K562 (cell line): ENCODE measurements at regions not wholly inside any gene's neighbourhood (a gene's known extent, or its start where the extent isn't known, plus 50 kb on each side); places are given as distances from the start of the nearest gene placed in this dataset.

Experiments
- ATAC-seq: fragments of 200-7000 bp; cut with Tn5 transposase; 3 replicates; pipeline ENCODE4 v1.9.1; 2020; ENCODE audit warnings: moderate library complexity
- BruUV-seq: library from RNA; stranded (reverse); fragments of 400-500 nt; replicated peaks from 2 replicates; lab custom pipeline; 2021; lab: Mats Ljungman, UMichigan
- CTCF ChIA-PET: fragments of 300-600 bp; formaldehyde crosslinking; extraction: SDS; loops from one replicate; lab custom pipeline; 2021; ENCODE audit warnings: low intra/inter-chr PET ratio; lab: Yijun Ruan, JAX
- POLR2A ChIA-PET: fragments of 300-600, 350-650 bp; sonication (Branson Sonifier 250); formaldehyde crosslinking; extraction: SDS; loops from one replicate; lab custom pipeline; 2021; ENCODE audit warnings: antibody characterized with exemption, inconsistent platforms; lab: Yijun Ruan, JAX
- DNase-seq, 4 experiments: peaks; one replicate each; pipeline versions ENCODE4 v3.0.0 to v3.0.0-alpha.2; 2011 to 2018; ENCODE audit warnings: low spot score in 3 of 4, mixed read lengths in 3 of 4; ENCODE audit errors: extremely low read depth in 1 of 4
- FAIRE-seq: peaks from 2 replicates; lab custom pipeline; 2011; peaks lifted over from hg19 to GRCh38; lab: Jason Lieb, UNC
- H2AFZ ChIP-seq: 2 replicates; pipeline ENCODE4 v1.6.0; 2011; ENCODE audit warnings: low read depth, low read length, control low read depth, inconsistent platforms
- H3K27ac ChIP-seq: fragments of 200-600 bp; 3 replicates; pipeline ENCODE4 v1.8.0; 2011; ENCODE audit warnings: low read depth, mild to moderate bottlenecking, control low read depth, inconsistent platforms, low read length, moderate library complexity, mixed read lengths; ENCODE audit errors: extremely low read depth
- H3K27me3 ChIP-seq, 2 experiments: fragments of 300-600 bp in 1 of 2; 2 replicates in 1 of 2; 3 replicates in 1 of 2; pipeline versions ENCODE4 v1.6.0 to v1.8.0; 2011; ENCODE audit warnings: inconsistent platforms in 2 of 2, low read length in 2 of 2, mild to moderate bottlenecking in 1 of 2, mixed read lengths in 1 of 2, moderate library complexity in 1 of 2; ENCODE audit not compliant: control insufficient read depth in 2 of 2, insufficient read depth in 2 of 2
- H3K36me3 ChIP-seq: fragments of 300-600 bp; 3 replicates; pipeline ENCODE4 v1.8.0; 2011; ENCODE audit warnings: mild to moderate bottlenecking, low read length, inconsistent platforms; ENCODE audit not compliant: control insufficient read depth, insufficient read depth
- H3K4me1 ChIP-seq, 2 experiments: fragments of 200-600 bp in 1 of 2; replicated peaks in 1 of 2; 2 replicates in 1 of 2; 3 replicates in 1 of 2; pipeline versions ENCODE4 v1.5.1 to v1.8.0; 2011; ENCODE audit warnings: inconsistent platforms in 2 of 2, low read length in 2 of 2, mild to moderate bottlenecking in 1 of 2, mixed read lengths in 1 of 2, moderate library complexity in 1 of 2; ENCODE audit not compliant: control insufficient read depth in 2 of 2, insufficient read depth in 2 of 2
- H3K4me2 ChIP-seq: 2 replicates; pipeline ENCODE4 v1.6.1; 2011; ENCODE audit warnings: low read length, control low read depth, inconsistent platforms, mixed read lengths; ENCODE audit not compliant: insufficient read depth
- H3K4me3 ChIP-seq: fragments of 200-600 bp; sonication (generic), shearing (Covaris generic); 2 replicates; pipeline ENCODE4 v1.5.1; 2016; ENCODE audit warnings: control low read depth, inconsistent platforms
- H3K79me2 ChIP-seq: fragments of 200-600 bp; 3 replicates; pipeline ENCODE4 v1.8.0; 2011; ENCODE audit warnings: low read length, inconsistent platforms; ENCODE audit not compliant: control insufficient read depth, insufficient read depth
- H3K9ac ChIP-seq, 2 experiments: 2 replicates each; pipeline versions ENCODE4 v1.6.0 to v1.6.1; 2011; ENCODE audit warnings: low read depth in 2 of 2, low read length in 2 of 2, control low read depth in 1 of 2, inconsistent platforms in 1 of 2, mild to moderate bottlenecking in 1 of 2, mixed read lengths in 1 of 2; ENCODE audit not compliant: insufficient read depth in 1 of 2
- H3K9me1 ChIP-seq: one replicate; pipeline ENCODE4 v1.6.0; 2011; ENCODE audit warnings: inconsistent platforms, mild to moderate bottlenecking, low read length, moderate library complexity; ENCODE audit not compliant: control insufficient read depth, insufficient read depth
- H3K9me3 ChIP-seq: replicated peaks from 2 replicates; pipeline ENCODE4 v1.5.1; 2011; ENCODE audit warnings: low read depth, low read length, inconsistent platforms; ENCODE audit not compliant: control insufficient read depth, insufficient read depth
- H4K20me1 ChIP-seq: replicated peaks from 2 replicates; pipeline ENCODE4 v1.6.1; 2011; ENCODE audit warnings: low read length, inconsistent platforms, mixed read lengths; ENCODE audit not compliant: control insufficient read depth, insufficient read depth
- CCNT2 ChIP-seq: IDR thresholded peaks from 2 replicates; pipeline ENCODE4 v1.6.1; 2011; ENCODE audit warnings: borderline replicate concordance, low read depth, mild to moderate bottlenecking, moderate library complexity, mixed read lengths, low read length; ENCODE audit not compliant: insufficient read length; ENCODE audit errors: extremely low read depth
- DACH1 ChIP-seq: fragments of 450-650 bp; IDR thresholded peaks from 2 replicates; pipeline ENCODE4 v1.6.1; 2018; ENCODE audit not compliant: partially characterized antibody
- E2F3 ChIP-seq: fragments of 250-450 bp; sonication (Bioruptor Pico); IDR thresholded peaks from 2 replicates; pipeline ENCODE4 v1.4.0; 2020; ENCODE audit warnings: mild to moderate bottlenecking
- EP300 ChIP-seq: IDR thresholded peaks from 2 replicates; pipeline ENCODE4 v1.6.1; 2012; ENCODE audit warnings: low read length, improper control_type of control experiment
- EP400 ChIP-seq: fragments of 450-650 bp; IDR thresholded peaks from 2 replicates; pipeline ENCODE4 v1.6.1; 2017; ENCODE audit warnings: antibody characterized with exemption, mild to moderate bottlenecking, moderate library complexity
- FOXK2 ChIP-seq, 2 experiments: fragments of 450-650 bp; IDR thresholded peaks in 1 of 2; conservative IDR thresholded peaks in 1 of 2; 2 replicates each; pipeline ENCODE4 v1.6.1; 2016; ENCODE audit warnings: low read depth in 2 of 2, mild to moderate bottlenecking in 1 of 2
- GTF2F1 ChIP-seq: IDR thresholded peaks from 2 replicates; pipeline ENCODE4 v1.6.1; 2011; ENCODE audit warnings: low read depth, low read length, improper control_type of control experiment
- HDAC3 ChIP-seq: fragments of 450-650 bp; IDR thresholded peaks from 2 replicates; pipeline ENCODE4 v1.6.1; 2018; ENCODE audit warnings: borderline replicate concordance, mild to moderate bottlenecking, moderate library complexity; ENCODE audit not compliant: partially characterized antibody
- KDM5B ChIP-seq: fragments of 200-600 bp; sonication (generic); IDR thresholded peaks from 2 replicates; pipeline ENCODE4 v1.6.1; 2012; ENCODE audit warnings: low read depth, mild to moderate bottlenecking, moderate library complexity, low read length, control low read depth, inconsistent platforms; ENCODE audit not compliant: insufficient replicate concordance
- MAZ ChIP-seq, 2 experiments: fragments of 450-650 bp in 1 of 2; sonication (generic) in 1 of 2; formaldehyde crosslinking; IDR thresholded peaks in 1 of 2; conservative IDR thresholded peaks in 1 of 2; 2 replicates each; pipeline versions ENCODE4 v1.4.0 to v1.5.0; 2020; ENCODE audit warnings: mild to moderate bottlenecking in 1 of 2, missing genetic modification reagents in 1 of 2
- ZNF212 ChIP-seq: fragments of 450-650 bp; formaldehyde crosslinking; IDR thresholded peaks from 2 replicates; pipeline ENCODE4 v1.4.0; 2020; ENCODE audit warnings: mild to moderate bottlenecking
- ZNF311 ChIP-seq: fragments of 250-450 bp; sonication (Bioruptor Pico); IDR thresholded peaks from 2 replicates; pipeline ENCODE4 v1.4.0; 2020; ENCODE audit warnings: mild to moderate bottlenecking, moderate library complexity
- ZNF436 ChIP-seq: fragments of 250-450, 450-650 bp; sonication (Bioruptor Pico); formaldehyde crosslinking; IDR thresholded peaks from 2 replicates; pipeline ENCODE4 v1.7.0; 2020; ENCODE audit warnings: mild to moderate bottlenecking
- ZNF778 ChIP-seq: fragments of 450-650 bp; formaldehyde crosslinking; IDR thresholded peaks from 2 replicates; pipeline ENCODE4 v1.4.0; 2020; ENCODE audit warnings: mild to moderate bottlenecking, moderate library complexity
- WGBS: fragments of 100-300 bp; shearing (Covaris generic); methylation state at CpG from one replicate; pipeline ENCODE4 v1.1.6; 2016; ENCODE audit warnings: low coverage, mixed read lengths; ENCODE audit not compliant: insufficient coverage; ENCODE audit errors: missing lambda C conversion rate; 5-methylcytosine and 5-hydroxymethylcytosine counted together
- in situ Hi-C: fragments of 300-500 bp; cut with MboI; formaldehyde crosslinking; loops from 4 replicates; pipeline ENCODE4 v1.15.0; 2018; ENCODE audit warnings: inconsistent platforms, mixed read lengths
- intact Hi-C: fragments of 100-400 bp; cut with micrococcal nuclease; formaldehyde crosslinking; loops from 2 replicates; pipeline ENCODE4 v1.14.2; 2022
- TF ChIP-seq, protein P1 (sequence below): sonication (generic); formaldehyde crosslinking; IDR thresholded peaks from 2 replicates; pipeline ENCODE4 v1.8.1; 2023; ENCODE audit warnings: mild to moderate bottlenecking, missing genetic modification reagents
- TF ChIP-seq, protein P2 (sequence below): fragments of 250-450 bp; sonication (Bioruptor Pico); IDR thresholded peaks from 2 replicates; pipeline ENCODE4 v1.4.0; 2020; ENCODE audit warnings: borderline replicate concordance
- TF ChIP-seq, protein P3 (sequence below): fragments of 450-650 bp; IDR thresholded peaks from 2 replicates; pipeline ENCODE4 v1.6.1; 2017; ENCODE audit warnings: mild to moderate bottlenecking, moderate library complexity
- TF ChIP-seq, protein P4 (sequence below): fragments of 450-650 bp; formaldehyde crosslinking; conservative IDR thresholded peaks from 2 replicates; pipeline ENCODE4 v1.4.0; 2022; ENCODE audit warnings: mild to moderate bottlenecking, missing genetic modification characterization

DNA sequence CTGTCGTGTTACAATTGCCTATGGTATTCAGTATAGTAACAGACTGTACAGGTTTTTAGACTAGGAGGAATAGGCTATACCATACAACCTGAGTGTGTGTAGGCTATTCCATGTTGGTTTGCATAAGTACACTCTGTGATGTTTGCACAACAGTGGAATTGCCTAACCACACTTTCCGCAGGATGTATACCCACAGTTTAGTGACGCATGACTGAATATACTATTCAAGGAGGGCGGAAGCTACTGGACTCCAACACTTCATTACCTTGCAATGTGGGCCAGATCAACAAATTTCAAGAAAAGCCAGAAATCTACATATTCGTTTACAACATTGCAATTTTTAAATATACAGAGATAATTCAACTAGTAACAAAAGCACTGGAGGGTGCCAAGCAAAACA is 317.2 kb downstream of the PDGFC start:
- Histone ChIP-seq H3K27me3 (no peaks in the 10 kb centered on the region), H3K4me2 (no peak overlapping the region)
- TF ChIP-seq E2F3 (CRISPR knock-in tag) (no peak), EP400 (no peak), FOXK2 (conservative IDR thresholded peaks at IDR 0.05 in 1 of 2, IDR thresholded peaks at IDR 0.05 in 1 of 2; ENCODE audit: low read depth in 2 of 2) (no peak), CCNT2 (no peak), HDAC3 (no peak), ZNF436 (no peak), EP300 (no peak), KDM5B (no peak), ZNF311 (no peak), GTF2F1 (no peak), MAZ (CRISPR knock-in tag; conservative IDR thresholded peaks at IDR 0.05 in 1 of 2, IDR thresholded peaks at IDR 0.05 in 1 of 2) (no peak), ZNF212 (CRISPR knock-in tag) (no peak), ZNF778 (CRISPR knock-in tag) (no peak), DACH1 (no peak)
- TF ChIP-seq, protein P1, sequence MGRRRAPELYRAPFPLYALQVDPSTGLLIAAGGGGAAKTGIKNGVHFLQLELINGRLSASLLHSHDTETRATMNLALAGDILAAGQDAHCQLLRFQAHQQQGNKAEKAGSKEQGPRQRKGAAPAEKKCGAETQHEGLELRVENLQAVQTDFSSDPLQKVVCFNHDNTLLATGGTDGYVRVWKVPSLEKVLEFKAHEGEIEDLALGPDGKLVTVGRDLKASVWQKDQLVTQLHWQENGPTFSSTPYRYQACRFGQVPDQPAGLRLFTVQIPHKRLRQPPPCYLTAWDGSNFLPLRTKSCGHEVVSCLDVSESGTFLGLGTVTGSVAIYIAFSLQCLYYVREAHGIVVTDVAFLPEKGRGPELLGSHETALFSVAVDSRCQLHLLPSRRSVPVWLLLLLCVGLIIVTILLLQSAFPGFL (CRISPR knock-in tag), result no peak
- TF ChIP-seq, protein P2, sequence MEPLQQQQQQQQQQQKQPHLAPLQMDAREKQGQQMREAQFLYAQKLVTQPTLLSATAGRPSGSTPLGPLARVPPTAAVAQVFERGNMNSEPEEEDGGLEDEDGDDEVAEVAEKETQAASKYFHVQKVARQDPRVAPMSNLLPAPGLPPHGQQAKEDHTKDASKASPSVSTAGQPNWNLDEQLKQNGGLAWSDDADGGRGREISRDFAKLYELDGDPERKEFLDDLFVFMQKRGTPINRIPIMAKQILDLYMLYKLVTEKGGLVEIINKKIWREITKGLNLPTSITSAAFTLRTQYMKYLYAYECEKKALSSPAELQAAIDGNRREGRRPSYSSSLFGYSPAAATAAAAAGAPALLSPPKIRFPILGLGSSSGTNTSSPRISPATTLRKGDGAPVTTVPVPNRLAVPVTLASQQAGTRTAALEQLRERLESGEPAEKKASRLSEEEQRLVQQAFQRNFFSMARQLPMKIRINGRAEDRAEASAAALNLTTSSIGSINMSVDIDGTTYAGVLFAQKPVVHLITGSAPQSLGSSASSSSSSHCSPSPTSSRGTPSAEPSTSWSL, result no peak
- TF ChIP-seq, protein P3, sequence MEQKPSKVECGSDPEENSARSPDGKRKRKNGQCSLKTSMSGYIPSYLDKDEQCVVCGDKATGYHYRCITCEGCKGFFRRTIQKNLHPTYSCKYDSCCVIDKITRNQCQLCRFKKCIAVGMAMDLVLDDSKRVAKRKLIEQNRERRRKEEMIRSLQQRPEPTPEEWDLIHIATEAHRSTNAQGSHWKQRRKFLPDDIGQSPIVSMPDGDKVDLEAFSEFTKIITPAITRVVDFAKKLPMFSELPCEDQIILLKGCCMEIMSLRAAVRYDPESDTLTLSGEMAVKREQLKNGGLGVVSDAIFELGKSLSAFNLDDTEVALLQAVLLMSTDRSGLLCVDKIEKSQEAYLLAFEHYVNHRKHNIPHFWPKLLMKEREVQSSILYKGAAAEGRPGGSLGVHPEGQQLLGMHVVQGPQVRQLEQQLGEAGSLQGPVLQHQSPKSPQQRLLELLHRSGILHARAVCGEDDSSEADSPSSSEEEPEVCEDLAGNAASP, result no peak
- TF ChIP-seq, protein P4, sequence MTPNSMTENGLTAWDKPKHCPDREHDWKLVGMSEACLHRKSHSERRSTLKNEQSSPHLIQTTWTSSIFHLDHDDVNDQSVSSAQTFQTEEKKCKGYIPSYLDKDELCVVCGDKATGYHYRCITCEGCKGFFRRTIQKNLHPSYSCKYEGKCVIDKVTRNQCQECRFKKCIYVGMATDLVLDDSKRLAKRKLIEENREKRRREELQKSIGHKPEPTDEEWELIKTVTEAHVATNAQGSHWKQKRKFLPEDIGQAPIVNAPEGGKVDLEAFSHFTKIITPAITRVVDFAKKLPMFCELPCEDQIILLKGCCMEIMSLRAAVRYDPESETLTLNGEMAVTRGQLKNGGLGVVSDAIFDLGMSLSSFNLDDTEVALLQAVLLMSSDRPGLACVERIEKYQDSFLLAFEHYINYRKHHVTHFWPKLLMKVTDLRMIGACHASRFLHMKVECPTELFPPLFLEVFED (CRISPR knock-in tag), result no peak
- TF ChIP-seq, all 486 proteins: peak for 0
- Histone ChIP-seq H3K36me3 (no peaks in the 10 kb centered on the region), H4K20me1 (no peaks in the 10 kb centered on the region), H3K9ac (no peak overlapping the region), H3K79me2 (no peaks in the 10 kb centered on the region), H3K27ac (no peak overlapping the region), H3K4me1 (no peaks in the 10 kb centered on the region), H3K9me3 (no peaks in the 10 kb centered on the region), H3K4me3 (no peak overlapping the region), H3K9me1 (no peaks in the 10 kb centered on the region), H2AFZ (no peak overlapping the region)
- FAIRE-seq (no peak), ATAC-seq (no peak), DNase-seq (no peak)
- CTCF ChIA-PET, result no interaction called here
- POLR2A ChIA-PET, result no interaction called here
- no TSS peak for BruUV-seq
- in situ Hi-C loops (no loop called here), intact Hi-C loops (no loop called here)
- 1% methylated on average over 5 of the region's 5 CpGs for WGBS
